ENCODE measurements at regions not wholly inside any gene's neighbourhood (a gene's known extent, or its start where the extent isn't known, plus 50 kb on each side); places are given as distances from the start of the nearest gene placed in this dataset.
"Not testable (repeated sequence)": the region's sequence is repeated elsewhere in the genome, so short reads cannot be mapped to it uniquely, and the experiment has no call there.

DNA sequence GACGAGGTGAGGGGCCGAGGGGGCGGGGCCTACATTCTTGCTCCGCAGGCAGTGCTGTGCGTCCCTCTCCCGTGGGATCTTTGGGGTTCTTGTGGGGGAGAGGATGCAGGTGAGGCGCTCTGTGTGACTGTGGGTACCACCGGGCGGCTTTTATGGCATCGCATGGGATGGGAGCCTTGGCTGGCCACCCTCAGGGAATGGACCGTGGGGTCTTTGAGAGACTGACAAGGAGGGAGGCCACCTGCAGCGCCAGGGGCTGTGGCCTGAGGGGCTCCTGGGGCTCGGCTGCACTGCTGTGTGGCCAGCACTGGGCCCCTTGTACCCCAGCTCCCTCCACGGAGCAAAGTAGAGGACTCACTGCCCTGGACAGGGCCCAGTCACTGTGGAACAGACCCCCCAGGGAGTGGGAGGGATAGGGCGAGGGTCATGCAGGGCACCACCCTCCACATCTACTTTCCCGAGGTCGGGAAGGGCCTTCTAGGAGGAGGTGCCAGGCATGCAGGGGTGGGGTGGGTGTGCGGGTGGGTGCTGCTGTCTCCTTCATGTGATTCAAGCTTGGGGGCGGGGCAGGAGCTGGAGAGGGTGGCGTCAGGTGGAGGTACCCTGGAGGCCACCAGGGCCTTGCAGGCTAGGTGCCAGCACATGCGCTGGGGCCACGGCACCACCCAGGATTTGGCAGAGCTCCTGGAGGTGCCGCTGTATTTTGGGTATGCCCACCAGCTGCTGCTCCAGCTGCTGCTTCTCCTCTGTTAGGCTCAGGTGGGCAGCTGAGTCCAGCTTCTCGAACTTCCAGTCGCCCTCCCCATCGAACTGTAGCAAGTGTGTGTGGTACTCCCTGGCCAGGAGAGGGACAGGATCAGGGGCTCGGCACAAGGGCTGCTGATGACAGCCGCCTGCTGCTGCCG, 1072.4 kb downstream of the RPIA start:
- Histone ChIP-seq H3K9me3 (replicated peaks in 1 of 2; ENCODE audit: control insufficient read depth in 1 of 2, insufficient read depth in 1 of 2, low read length in 2 of 2) (peaks cover 28 to 31% of the 10 kb centered on the region in 2 donors), H3K79me2 (ENCODE audit: insufficient read depth, low read length) (no peaks in the 10 kb centered on the region), H3K27me3 (ENCODE audit: control insufficient read depth in 2 of 2, insufficient read depth in 2 of 2, low read length in 2 of 2) (peaks cover 8 to 26% of the 10 kb centered on the region in 2 donors), H3K27ac (ENCODE audit: low read depth in 1 of 2, low read length in 2 of 2) (no peak overlapping the region), H2AFZ (ENCODE audit: insufficient read depth, low read depth, low read length, poor library complexity, severe bottlenecking) (no peak overlapping the region), H3K4me3 (replicated peaks in 1 of 3; ENCODE audit: low read depth in 2 of 3, low read length in 3 of 3) (no peak overlapping the region), H4K20me1 (ENCODE audit: insufficient read depth, low read length) (no peaks in the 10 kb centered on the region), H3K4me2 (replicated peaks; ENCODE audit: extremely low read depth, low read length, poor library complexity, severe bottlenecking) (no peak overlapping the region), H3K9ac (ENCODE audit: insufficient read depth, low read length, poor library complexity, severe bottlenecking) (no peak overlapping the region), H3K36me3 (replicated peaks in 1 of 2; ENCODE audit: control insufficient read depth in 1 of 2, insufficient read depth in 2 of 2, low read length in 2 of 2) (no peaks in the 10 kb centered on the region), H3K4me1 (ENCODE audit: control insufficient read depth in 1 of 2, insufficient read depth in 2 of 2, low read length in 2 of 2) (no peaks in the 10 kb centered on the region)
- WGBS (ENCODE audit: insufficient coverage): 92% methylated on average over 25 of the region's 29 CpGs
- no peak for DNase-seq
- peaks cover 0 to 3% of the 10 kb centered on the region in 2 donors for H3K36me3 Mint-ChIP-seq
- TF ChIP-seq, protein P1, sequence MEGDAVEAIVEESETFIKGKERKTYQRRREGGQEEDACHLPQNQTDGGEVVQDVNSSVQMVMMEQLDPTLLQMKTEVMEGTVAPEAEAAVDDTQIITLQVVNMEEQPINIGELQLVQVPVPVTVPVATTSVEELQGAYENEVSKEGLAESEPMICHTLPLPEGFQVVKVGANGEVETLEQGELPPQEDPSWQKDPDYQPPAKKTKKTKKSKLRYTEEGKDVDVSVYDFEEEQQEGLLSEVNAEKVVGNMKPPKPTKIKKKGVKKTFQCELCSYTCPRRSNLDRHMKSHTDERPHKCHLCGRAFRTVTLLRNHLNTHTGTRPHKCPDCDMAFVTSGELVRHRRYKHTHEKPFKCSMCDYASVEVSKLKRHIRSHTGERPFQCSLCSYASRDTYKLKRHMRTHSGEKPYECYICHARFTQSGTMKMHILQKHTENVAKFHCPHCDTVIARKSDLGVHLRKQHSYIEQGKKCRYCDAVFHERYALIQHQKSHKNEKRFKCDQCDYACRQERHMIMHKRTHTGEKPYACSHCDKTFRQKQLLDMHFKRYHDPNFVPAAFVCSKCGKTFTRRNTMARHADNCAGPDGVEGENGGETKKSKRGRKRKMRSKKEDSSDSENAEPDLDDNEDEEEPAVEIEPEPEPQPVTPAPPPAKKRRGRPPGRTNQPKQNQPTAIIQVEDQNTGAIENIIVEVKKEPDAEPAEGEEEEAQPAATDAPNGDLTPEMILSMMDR (IDR thresholded peaks at IDR 0.05): no peak
- H3K27ac Mint-ChIP-seq: no peak overlapping the region
- H3K27me3 Mint-ChIP-seq (ENCODE audit: low read depth in 3 of 3): peaks cover 28 to 32% (median 29%) of the 10 kb centered on the region in 3 donors
- H3K9me3 Mint-ChIP-seq: peaks cover 20 to 53% (median 36%) of the 10 kb centered on the region in 7 donors
- H3K4me3 Mint-ChIP-seq: no peak overlapping the region
- intact Hi-C loops (cut with micrococcal nuclease): no loop called here
- no peaks in the 10 kb centered on the region for H3K4me1 Mint-ChIP-seq

DNA sequence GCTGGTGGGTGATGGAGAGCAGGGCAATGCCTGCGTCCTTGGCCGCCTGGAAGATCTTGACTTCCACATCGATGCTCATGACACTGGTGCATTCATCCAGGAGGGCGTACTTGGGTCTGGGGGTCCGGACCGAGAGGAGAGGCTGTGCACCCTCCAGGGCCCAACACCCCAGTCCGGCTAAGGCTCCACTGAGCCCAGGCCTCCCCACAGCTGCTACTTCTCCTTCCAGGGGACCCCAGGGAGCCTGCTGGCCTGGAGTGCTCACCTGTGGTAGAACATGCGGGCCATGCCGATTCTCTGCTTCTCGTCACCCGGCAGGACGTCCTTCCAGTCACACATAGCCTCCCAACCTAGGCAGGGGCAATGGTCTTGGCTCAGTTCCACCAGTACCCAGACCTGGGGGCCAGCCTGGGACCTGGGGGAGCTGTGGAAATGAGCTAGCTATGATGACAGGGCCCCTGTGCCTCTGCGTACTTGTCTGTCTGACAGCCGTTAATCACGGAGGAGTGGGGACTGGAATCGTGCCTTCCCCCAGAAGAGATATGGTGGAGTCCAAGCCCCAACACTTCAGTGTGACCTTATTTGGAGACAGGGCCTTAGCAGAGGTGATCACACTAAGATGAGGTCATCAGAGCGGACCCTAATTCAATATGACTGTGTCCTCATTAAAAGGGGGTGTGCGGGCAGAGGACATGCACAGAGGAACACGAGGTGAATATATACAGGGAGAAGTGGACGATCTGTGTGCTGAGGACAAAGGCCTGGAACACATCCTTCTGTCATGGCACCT, 1073.3 kb downstream of the RPIA start:
- peaks cover 20 to 53% (median 36%) of the 10 kb centered on the region in 7 donors for H3K9me3 Mint-ChIP-seq
- H3K4me3 ChIP-seq (replicated peaks in 1 of 3; ENCODE audit: low read depth in 2 of 3, low read length in 3 of 3); H4K20me1 ChIP-seq (ENCODE audit: insufficient read depth, low read length); DNase-seq; H3K4me3 Mint-ChIP-seq; H3K79me2 ChIP-seq (ENCODE audit: insufficient read depth, low read length); H3K4me2 ChIP-seq (replicated peaks; ENCODE audit: extremely low read depth, low read length, poor library complexity, severe bottlenecking); H3K27ac ChIP-seq (ENCODE audit: low read depth in 1 of 2, low read length in 2 of 2); H3K4me1 Mint-ChIP-seq; H3K36me3 ChIP-seq (replicated peaks in 1 of 2; ENCODE audit: control insufficient read depth in 1 of 2, insufficient read depth in 2 of 2, low read length in 2 of 2); H2AFZ ChIP-seq (ENCODE audit: insufficient read depth, low read depth, low read length, poor library complexity, severe bottlenecking); H3K9ac ChIP-seq (ENCODE audit: insufficient read depth, low read length, poor library complexity, severe bottlenecking); H3K27ac Mint-ChIP-seq; H3K4me1 ChIP-seq (ENCODE audit: control insufficient read depth in 1 of 2, insufficient read depth in 2 of 2, low read length in 2 of 2); intact Hi-C loops (cut with micrococcal nuclease); H3K36me3 Mint-ChIP-seq: not testable (repeated sequence)
- H3K9me3 ChIP-seq (replicated peaks in 1 of 2; ENCODE audit: control insufficient read depth in 1 of 2, insufficient read depth in 1 of 2, low read length in 2 of 2): peaks cover 28 to 31% of the 10 kb centered on the region in 2 donors
- H3K27me3 ChIP-seq (ENCODE audit: control insufficient read depth in 2 of 2, insufficient read depth in 2 of 2, low read length in 2 of 2): peaks cover 8 to 30% of the 10 kb centered on the region in 2 donors
- WGBS (ENCODE audit: insufficient coverage): 90% methylated on average over 20 of the region's 20 CpGs
- peaks cover 32 to 36% (median 35%) of the 10 kb centered on the region in 3 donors for H3K27me3 Mint-ChIP-seq (ENCODE audit: low read depth in 3 of 3)

DNA sequence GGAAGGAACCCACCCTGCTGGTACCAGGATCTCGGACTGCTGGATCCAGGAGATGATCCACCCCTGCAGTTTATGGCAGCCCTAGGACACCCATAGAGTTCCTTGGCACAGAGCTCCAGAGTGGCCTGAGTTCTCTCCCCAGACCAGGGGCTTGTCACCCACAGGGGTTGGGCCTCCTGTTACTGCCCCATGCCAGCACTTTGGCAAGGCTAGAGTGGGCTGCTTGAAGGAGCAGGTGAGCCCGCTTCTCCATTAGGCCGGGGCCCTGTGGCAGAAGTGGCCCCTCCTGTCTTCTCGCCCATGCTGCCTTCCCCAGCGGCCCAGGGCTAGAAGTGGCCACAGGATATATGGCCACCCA, 1073.9 kb downstream of the RPIA start:
- H3K4me1 Mint-ChIP-seq; H3K36me3 ChIP-seq (replicated peaks in 1 of 2; ENCODE audit: control insufficient read depth in 1 of 2, insufficient read depth in 2 of 2, low read length in 2 of 2); H3K27ac Mint-ChIP-seq; H3K9ac ChIP-seq (ENCODE audit: insufficient read depth, low read length, poor library complexity, severe bottlenecking); H3K4me3 ChIP-seq (replicated peaks in 1 of 3; ENCODE audit: low read depth in 2 of 3, low read length in 3 of 3); intact Hi-C loops (cut with micrococcal nuclease); H3K27ac ChIP-seq (ENCODE audit: low read depth in 1 of 2, low read length in 2 of 2); H3K4me2 ChIP-seq (replicated peaks; ENCODE audit: extremely low read depth, low read length, poor library complexity, severe bottlenecking); DNase-seq; H3K79me2 ChIP-seq (ENCODE audit: insufficient read depth, low read length); H3K4me1 ChIP-seq (ENCODE audit: control insufficient read depth in 1 of 2, insufficient read depth in 2 of 2, low read length in 2 of 2); H3K4me3 Mint-ChIP-seq; H4K20me1 ChIP-seq (ENCODE audit: insufficient read depth, low read length); H2AFZ ChIP-seq (ENCODE audit: insufficient read depth, low read depth, low read length, poor library complexity, severe bottlenecking); H3K36me3 Mint-ChIP-seq: not testable (repeated sequence)
- Histone ChIP-seq H3K9me3 (replicated peaks in 1 of 2; ENCODE audit: control insufficient read depth in 1 of 2, insufficient read depth in 1 of 2, low read length in 2 of 2) (peaks cover 28 to 31% of the 10 kb centered on the region in 2 donors), H3K27me3 (ENCODE audit: control insufficient read depth in 2 of 2, insufficient read depth in 2 of 2, low read length in 2 of 2) (peaks cover 8 to 34% of the 10 kb centered on the region in 2 donors)
- WGBS (ENCODE audit: insufficient coverage): 94% methylated on average over 5 of the region's 5 CpGs
- H3K27me3 Mint-ChIP-seq (ENCODE audit: low read depth in 3 of 3): peaks cover 36 to 37% (median 36%) of the 10 kb centered on the region in 3 donors
- peaks cover 20 to 53% (median 36%) of the 10 kb centered on the region in 7 donors for H3K9me3 Mint-ChIP-seq

All from CD14-positive monocyte (primary cell).